ENCODE measurements at regions not wholly inside any gene's neighbourhood (a gene's known extent, or its start where the extent isn't known, plus 50 kb on each side); places are given as distances from the start of the nearest gene placed in this dataset.
"Not testable (repeated sequence)": the region's sequence is repeated elsewhere in the genome, so short reads cannot be mapped to it uniquely, and the experiment has no call there.

- ChIA-PET CTCF (no interaction called here), POLR2A (interaction anchor here (0.6 kb wide), 1 partner anchor 626 kb away, joined by 3 read pairs; no protein-coding TSS in a partner anchor)
- Mint-ChIP-seq H3K27me3 (no peaks in the 10 kb centered on the region), H3K36me3 (ENCODE audit: low read depth) (no peaks in the 10 kb centered on the region), H3K9me3 (peaks cover 5% of the 10 kb centered on the region), H3K27ac (no peak overlapping the region), H3K4me3 (no peak overlapping the region), H3K4me1 (no peaks in the 10 kb centered on the region)
- TF ChIP-seq CTCF (IDR thresholded peaks at IDR 0.05), result no peak
- ATAC-seq (ENCODE audit: low read depth) (no peak), DNase-seq (no peak)
- intact Hi-C loops (cut with micrococcal nuclease), result no loop called here
Observed at GRCh38 chr12:83932011-83932410, 980.6 kb downstream of the SLC6A15 start.

GRCh38 chr12:83931451-83931850 lies 981.1 kb downstream of the SLC6A15 start:
- CTCF ChIA-PET, result no interaction called here
- Mint-ChIP-seq H3K27me3 (no peaks in the 10 kb centered on the region), H3K4me3 (no peak overlapping the region), H3K9me3 (peaks cover 5% of the 10 kb centered on the region), H3K4me1 (no peaks in the 10 kb centered on the region), H3K27ac (no peak overlapping the region), H3K36me3 (ENCODE audit: low read depth) (no peaks in the 10 kb centered on the region)
- DNase-seq, result no peak
- intact Hi-C loops (cut with micrococcal nuclease), result no loop called here
- POLR2A ChIA-PET, result interaction anchor here (0.6 kb wide), 1 partner anchor 626 kb away, joined by 3 read pairs; no protein-coding TSS in a partner anchor
- ATAC-seq (ENCODE audit: low read depth), result no peak
- TF ChIP-seq CTCF (IDR thresholded peaks at IDR 0.05), result no peak

GRCh38 chr12:83929792-83930191 lies 982.8 kb downstream of the SLC6A15 start:
- H3K27me3 Mint-ChIP-seq; ATAC-seq (ENCODE audit: low read depth); intact Hi-C loops (cut with micrococcal nuclease): not testable (repeated sequence)

GRCh38 chr12:83920821-83921547 lies 991.6 kb downstream of the SLC6A15 start:
- Mint-ChIP-seq H3K36me3 (ENCODE audit: low read depth) (no peaks in the 10 kb centered on the region), H3K27me3 (no peaks in the 10 kb centered on the region), H3K27ac (no peak overlapping the region), H3K4me1 (no peaks in the 10 kb centered on the region), H3K9me3 (no peaks in the 10 kb centered on the region), H3K4me3 (no peak overlapping the region)
- intact Hi-C loops (cut with micrococcal nuclease), result no loop called here
- ATAC-seq (ENCODE audit: low read depth) (no peak), DNase-seq (no peak)
- POLR2A ChIA-PET, result no interaction called here
- TF ChIP-seq CTCF (IDR thresholded peaks at IDR 0.05), result no peak
- CTCF ChIA-PET, result no interaction called here

More at GRCh38 chr12:83929792-83930191, 982.8 kb downstream of the SLC6A15 start:
- H3K4me1 Mint-ChIP-seq; H3K4me3 Mint-ChIP-seq; H3K9me3 Mint-ChIP-seq; POLR2A ChIA-PET; H3K27ac Mint-ChIP-seq; H3K36me3 Mint-ChIP-seq (ENCODE audit: low read depth); CTCF ChIA-PET; DNase-seq: not testable (repeated sequence)

GRCh38 chr12:83919081-83919480 lies 993.5 kb downstream of the SLC6A15 start:
- ATAC-seq (ENCODE audit: low read depth) (no peak), DNase-seq (no peak)
- Mint-ChIP-seq H3K4me3 (no peak overlapping the region), H3K36me3 (ENCODE audit: low read depth) (no peaks in the 10 kb centered on the region), H3K4me1 (no peaks in the 10 kb centered on the region), H3K27ac (no peak overlapping the region), H3K9me3 (no peaks in the 10 kb centered on the region), H3K27me3 (no peaks in the 10 kb centered on the region)
- intact Hi-C loops (cut with micrococcal nuclease), result no loop called here
- ChIA-PET POLR2A (no interaction called here), CTCF (no interaction called here)
- no peak for TF ChIP-seq CTCF (IDR thresholded peaks at IDR 0.05)

GRCh38 chr12:83904175-83904574 lies 1008.4 kb downstream of the SLC6A15 start:
- no peaks in the 10 kb centered on the region for H3K4me1 Mint-ChIP-seq
- H3K4me3 Mint-ChIP-seq, result no peak overlapping the region
- no peak for TF ChIP-seq CTCF (IDR thresholded peaks at IDR 0.05)
- no peaks in the 10 kb centered on the region for H3K36me3 Mint-ChIP-seq (ENCODE audit: low read depth)
- intact Hi-C loops (cut with micrococcal nuclease), result no loop called here
- H3K27me3 Mint-ChIP-seq, result no peaks in the 10 kb centered on the region
- ATAC-seq (ENCODE audit: low read depth), result no peak
- no peak for DNase-seq
- POLR2A ChIA-PET, result no interaction called here
- H3K9me3 Mint-ChIP-seq, result peaks cover 2% of the 10 kb centered on the region
- H3K27ac Mint-ChIP-seq, result no peak overlapping the region
- CTCF ChIA-PET, result no interaction called here

Data from activated B cell treated with CpG ODN at 0.5 μM for 24 hours (primary cell).